HG03108 (cell line): ENCODE measurements at regions not wholly inside any gene's neighbourhood (a gene's known extent, or its start where the extent isn't known, plus 50 kb on each side); places are given as distances from the start of the nearest gene placed in this dataset.

Source experiments
- ATAC-seq: cut with Tn5 transposase; IDR thresholded peaks from one replicate; pipeline ENCODE4 v1.9.1; 2021; ENCODE audit warnings: moderate library complexity; ENCODE audit not compliant: unreplicated experiment

GRCh38 chr6:22394691-22395090, 97.9 kb upstream of the PRL start:
- no peak for ATAC-seq

- no peak for ATAC-seq
These were observed 102.9 kb upstream of the PRL start for GRCh38 chr6:22399693-22400092.

- no peak for ATAC-seq
These were observed 104.4 kb upstream of the PRL start for GRCh38 chr6:22401206-22401605.

GRCh38 chr6:22401932-22402331, 105.1 kb upstream of the PRL start:
- no peak for ATAC-seq

- no peak for ATAC-seq
These were observed 112.7 kb upstream of the PRL start for GRCh38 chr6:22409486-22409885.

- no peak for ATAC-seq
These were observed 114.7 kb upstream of the PRL start for GRCh38 chr6:22411376-22412105.

GRCh38 chr6:22412994-22413393, 116.2 kb upstream of the PRL start:
- ATAC-seq, result no peak

- ATAC-seq, result no peak
These were observed 117.0 kb upstream of the PRL start for GRCh38 chr6:22413681-22414311.

GRCh38 chr6:22418714-22419113, 121.9 kb upstream of the PRL start:
- ATAC-seq, result no peak

- ATAC-seq, result no peak
These were observed 124.4 kb upstream of the PRL start for GRCh38 chr6:22421198-22421597.

- no peak for ATAC-seq
These were observed 127.4 kb upstream of the PRL start for GRCh38 chr6:22424196-22424595.

GRCh38 chr6:22432060-22432459, 135.2 kb upstream of the PRL start:
- no peak for ATAC-seq

GRCh38 chr6:22433745-22434144, 135.6 kb upstream of the HDGFL1 start:
- no peak for ATAC-seq

- no peak for ATAC-seq
These were observed 134.2 kb upstream of the HDGFL1 start for GRCh38 chr6:22435151-22435550.

GRCh38 chr6:22436134-22436533, 133.2 kb upstream of the HDGFL1 start:
- ATAC-seq, result no peak

- no peak for ATAC-seq
These were observed 131.7 kb upstream of the HDGFL1 start for GRCh38 chr6:22437665-22438064.

- no peak for ATAC-seq
These were observed 126.5 kb upstream of the HDGFL1 start for GRCh38 chr6:22442826-22443225.

GRCh38 chr6:22444330-22444729, 125.0 kb upstream of the HDGFL1 start:
- no peak for ATAC-seq

GRCh38 chr6:22445946-22446345, 123.4 kb upstream of the HDGFL1 start:
- no peak for ATAC-seq

GRCh38 chr6:22447249-22448196, 121.8 kb upstream of the HDGFL1 start:
- no peak for ATAC-seq

GRCh38 chr6:22448291-22448711, 121.1 kb upstream of the HDGFL1 start:
- ATAC-seq, result no peak

- no peak for ATAC-seq
These were observed 117.4 kb upstream of the HDGFL1 start for GRCh38 chr6:22451962-22452361.
